Retinal pigment epithelial cell (primary cell): ENCODE measurements at regions not wholly inside any gene's neighbourhood (a gene's known extent, or its start where the extent isn't known, plus 50 kb on each side); places are given as distances from the start of the nearest gene placed in this dataset.

ENCODE experiments used
- DNase-seq: peaks from one replicate; pipeline ENCODE4 v3.0.0-alpha.2; 2010; ENCODE audit warnings: low read depth
- H3K4me3 ChIP-seq: 2 replicates; pipeline ENCODE4 v1.5.1; 2011; ENCODE audit warnings: mild to moderate bottlenecking, low read length, control low read depth, moderate library complexity
- CTCF ChIP-seq: conservative IDR thresholded peaks from 2 replicates; pipeline ENCODE4 v1.5.1; 2011; ENCODE audit warnings: low read depth, low read length, control low read depth, inconsistent platforms

DNA sequence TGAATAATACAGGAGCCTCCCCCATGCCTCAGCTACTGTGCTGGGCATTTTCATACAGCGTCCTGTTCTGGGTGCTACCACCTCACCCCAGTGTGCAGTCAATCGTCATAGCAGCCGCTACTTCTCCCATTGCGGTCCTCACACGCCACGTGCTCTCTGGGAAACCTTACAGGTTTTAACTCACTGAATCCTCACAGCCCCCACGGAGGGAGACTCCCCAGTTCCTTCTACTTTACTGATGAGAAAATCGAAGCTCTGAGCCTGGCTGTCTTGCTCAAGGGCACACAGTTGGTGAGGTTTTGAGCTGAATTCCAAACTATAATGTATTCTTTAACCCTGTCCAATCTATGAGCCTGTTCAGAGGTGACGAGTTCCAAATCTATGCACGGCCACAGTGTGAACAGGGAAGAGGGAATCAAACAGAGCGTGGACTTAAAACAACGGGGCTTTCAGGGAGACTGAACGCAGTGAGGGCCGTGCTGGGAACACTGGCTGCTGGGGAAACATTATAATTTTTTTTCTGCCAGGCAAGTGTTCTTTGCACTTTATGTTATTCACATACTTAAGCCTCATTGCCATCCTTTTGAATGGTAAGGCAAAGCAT is 421.5 kb downstream of the BRD1 start:
- no peak for DNase-seq
- no peak overlapping the region for H3K4me3 ChIP-seq
- TF ChIP-seq CTCF, result no peak

DNA sequence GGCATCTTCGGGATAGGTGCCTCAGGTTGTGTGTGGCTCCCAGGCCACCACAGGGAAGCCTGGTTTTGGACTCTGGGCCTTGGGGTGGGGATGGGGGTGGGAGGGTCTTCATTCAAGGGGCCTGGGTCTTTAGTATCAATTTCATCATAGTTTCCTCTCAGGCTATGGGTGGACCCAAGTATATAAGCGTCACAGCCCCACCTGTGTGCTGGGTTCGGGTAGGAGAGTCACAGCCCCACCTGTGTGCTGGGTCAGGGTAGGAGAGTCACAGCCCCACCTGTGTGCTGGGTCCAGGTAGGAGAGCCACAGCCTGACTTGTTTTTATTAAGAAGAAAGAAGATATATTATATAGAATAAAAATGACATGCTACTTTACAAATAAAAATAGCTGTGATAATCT is 422.1 kb downstream of the BRD1 start:
- H3K4me3 ChIP-seq, result no peak overlapping the region
- no peak for TF ChIP-seq CTCF
- no peak for DNase-seq

- H3K4me3 ChIP-seq, result no peak overlapping the region
- no peak for TF ChIP-seq CTCF
- DNase-seq, result no peak
These were observed 423.0 kb downstream of the BRD1 start for GRCh38 chr22:49404576-49405241.

DNA sequence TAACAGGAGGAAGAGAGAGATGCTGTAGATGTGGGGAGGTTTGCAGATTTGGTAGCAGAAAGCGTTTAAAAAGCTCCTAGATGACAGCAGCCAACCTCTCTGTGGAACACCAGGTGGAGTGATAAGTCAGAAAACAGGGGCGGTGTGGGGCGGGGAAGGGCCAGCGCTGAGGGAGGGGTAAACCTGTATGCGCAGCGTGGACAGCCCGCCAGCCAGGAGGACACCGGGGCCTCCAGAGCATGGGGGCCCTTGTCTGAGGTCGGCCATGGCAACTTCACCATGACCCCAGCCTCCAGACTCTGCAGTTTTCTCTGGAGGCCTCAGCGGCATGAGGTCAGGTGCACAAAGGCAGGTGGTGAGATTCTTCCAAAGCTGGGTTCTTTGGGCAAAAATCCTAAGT is 423.7 kb downstream of the BRD1 start:
- H3K4me3 ChIP-seq, result no peak overlapping the region
- no peak for DNase-seq
- TF ChIP-seq CTCF, result no peak

GRCh38 chr22:49403102-49403501 is 424.6 kb downstream of the BRD1 start:
- H3K4me3 ChIP-seq, result no peak overlapping the region
- TF ChIP-seq CTCF, result no peak
- no peak for DNase-seq

GRCh38 chr22:49402169-49402568 is 425.5 kb downstream of the BRD1 start:
- TF ChIP-seq CTCF, result no peak
- no peak for DNase-seq
- no peak overlapping the region for H3K4me3 ChIP-seq

GRCh38 chr22:49400941-49401598 is 426.6 kb downstream of the BRD1 start:
- no peak for TF ChIP-seq CTCF
- no peak for DNase-seq
- H3K4me3 ChIP-seq, result no peak overlapping the region
